ENCODE measurements at regions not wholly inside any gene's neighbourhood (a gene's known extent, or its start where the extent isn't known, plus 50 kb on each side); places are given as distances from the start of the nearest gene placed in this dataset.

GRCh38 chr1:95169548-95169947 is 52.4 kb downstream of the TLCD4 start:
- DNase-seq (ENCODE audit: low read depth, low spot score) (no peak), FAIRE-seq (no peak)
- ChIA-PET POLR2A (no interaction called here), CTCF (no interaction called here)
- Histone ChIP-seq H3K79me2 (ENCODE audit: control insufficient read depth, insufficient read depth, low read length) (no peaks in the 10 kb centered on the region), H3K27me3 (ENCODE audit: control insufficient read depth in 2 of 2, insufficient read depth in 2 of 2, low read length in 2 of 2) (no peaks in the 10 kb centered on the region), H3K4me2 (ENCODE audit: insufficient read depth, low read length) (no peak overlapping the region), H3K4me1 (ENCODE audit: control insufficient read depth, extremely low read depth, insufficient read depth, low read length) (no peaks in the 10 kb centered on the region), H3K36me3 (ENCODE audit: control insufficient read depth in 2 of 2, extremely low read depth in 1 of 2, insufficient read depth in 2 of 2, low read length in 2 of 2) (no peaks in the 10 kb centered on the region), H3K27ac (ENCODE audit: insufficient read depth, low read depth, low read length) (no peak overlapping the region), H2AFZ (ENCODE audit: low read depth, low read length) (no peak overlapping the region), H3K9ac (replicated peaks; ENCODE audit: extremely low read depth, insufficient read depth, low read length) (no peak overlapping the region), H3K4me3 (replicated peaks in 1 of 3; ENCODE audit: insufficient read depth in 1 of 3, low read depth in 1 of 3, low read length in 3 of 3) (no peak overlapping the region), H4K20me1 (replicated peaks; ENCODE audit: control insufficient read depth, extremely low read depth, insufficient read depth, low read length) (no peaks in the 10 kb centered on the region), H3K9me3 (replicated peaks; ENCODE audit: control insufficient read depth, insufficient read depth, low read length) (no peaks in the 10 kb centered on the region), H3K9me1 (replicated peaks; ENCODE audit: control insufficient read depth, extremely low read depth, insufficient read depth, low read length) (no peaks in the 10 kb centered on the region)
- dilution Hi-C loops (cut with MboI; ENCODE audit: extremely low pct_ligation_motif_present, low sequenced_read_pairs), result no loop called here
- intact Hi-C loops (cut with micrococcal nuclease), result no loop called here
- BruUV-seq (replicated peaks), result no TSS peak
- no peak for TF ChIP-seq POLR2A (IDR thresholded peaks at IDR 0.05; ENCODE audit: low read depth, low read length)
- TF ChIP-seq, protein P1, sequence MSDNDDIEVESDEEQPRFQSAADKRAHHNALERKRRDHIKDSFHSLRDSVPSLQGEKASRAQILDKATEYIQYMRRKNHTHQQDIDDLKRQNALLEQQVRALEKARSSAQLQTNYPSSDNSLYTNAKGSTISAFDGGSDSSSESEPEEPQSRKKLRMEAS (IDR thresholded peaks at IDR 0.05; ENCODE audit: insufficient read depth, insufficient read length), result no peak
- no peak for TF ChIP-seq GATA2 (IDR thresholded peaks at IDR 0.05; ENCODE audit: insufficient read depth, insufficient read length, low read depth, low read length)
- no peak for TF ChIP-seq FOS (IDR thresholded peaks at IDR 0.05; ENCODE audit: borderline replicate concordance, insufficient read depth, low read length)
- no peak for TF ChIP-seq MYC (IDR thresholded peaks at IDR 0.05; ENCODE audit: low read depth, low read length)
- no peak for TF ChIP-seq POLR2AphosphoS5 (IDR thresholded peaks at IDR 0.05; ENCODE audit: insufficient read depth, low read depth, low read length)
- TF ChIP-seq JUN (IDR thresholded peaks at IDR 0.05; ENCODE audit: borderline replicate concordance, insufficient read depth, insufficient read length, low read depth), result no peak
- no peak for TF ChIP-seq EZH2 (IDR thresholded peaks at IDR 0.05; ENCODE audit: borderline replicate concordance, low read depth, low read length, severe bottlenecking)
- TF ChIP-seq CTCF (IDR thresholded peaks at IDR 0.05; ENCODE audit: extremely low read depth in 1 of 2, insufficient read depth in 1 of 2, low read depth in 1 of 2, low read length in 2 of 2), result no peak
